Keratinocyte (primary cell): ENCODE measurements at regions not wholly inside any gene's neighbourhood (a gene's known extent, or its start where the extent isn't known, plus 50 kb on each side); places are given as distances from the start of the nearest gene placed in this dataset.

ENCODE experiments used
- DNase-seq: peaks from one replicate; pipeline ENCODE4 v3.0.0-alpha.2; 2011; ENCODE audit warnings: low read depth, missing footprints, low spot score
- FAIRE-seq: peaks from 2 replicates; lab custom pipeline; 2011; peaks lifted over from hg19 to GRCh38; lab: Jason Lieb, UNC
- H2AFZ ChIP-seq: 2 replicates; pipeline ENCODE4 v1.6.0; 2012; ENCODE audit warnings: low read length, control low read depth, inconsistent platforms; ENCODE audit not compliant: control insufficient read depth
- H3K27ac ChIP-seq: 2 replicates; pipeline ENCODE4 v1.5.1; 2011; ENCODE audit warnings: low read length; ENCODE audit not compliant: control insufficient read depth, insufficient read depth
- H3K27me3 ChIP-seq: 3 replicates; pipeline ENCODE4 v1.6.0; 2011; ENCODE audit warnings: low read length; ENCODE audit not compliant: control insufficient read depth, insufficient read depth; ENCODE audit errors: extremely low read depth
- H3K36me3 ChIP-seq, 2 experiments: 2 replicates in 1 of 2; 3 replicates in 1 of 2; pipeline ENCODE4 v1.5.1; 2011; ENCODE audit warnings: low read length in 2 of 2, mild to moderate bottlenecking in 1 of 2; ENCODE audit not compliant: control insufficient read depth in 2 of 2, insufficient read depth in 2 of 2; ENCODE audit errors: extremely low read depth in 1 of 2
- H3K4me1 ChIP-seq: 3 replicates; pipeline ENCODE4 v1.5.1; 2011; ENCODE audit warnings: low read length; ENCODE audit not compliant: control insufficient read depth, insufficient read depth; ENCODE audit errors: extremely low read depth
- H3K4me2 ChIP-seq: 3 replicates; pipeline ENCODE4 v1.6.0; 2011; ENCODE audit warnings: low read depth, low read length; ENCODE audit not compliant: control insufficient read depth, insufficient read depth; ENCODE audit errors: extremely low read depth
- H3K4me3 ChIP-seq, 3 experiments: fragments of 200-600 bp in 1 of 3; sonication (generic) in 1 of 3; 2 replicates in 2 of 3; 3 replicates in 1 of 3; pipeline ENCODE4 v1.5.1; 2011 to 2016; ENCODE audit warnings: low read length in 3 of 3, mild to moderate bottlenecking in 3 of 3, control low read depth in 2 of 3, inconsistent platforms in 1 of 3, low read depth in 1 of 3, mixed read lengths in 1 of 3, mixed run types in 1 of 3, moderate library complexity in 1 of 3; ENCODE audit not compliant: control insufficient read depth in 2 of 3, insufficient read depth in 2 of 3; ENCODE audit errors: extremely low read depth in 1 of 3
- H3K79me2 ChIP-seq: 2 replicates; pipeline ENCODE4 v1.6.0; 2012; ENCODE audit warnings: low read length; ENCODE audit not compliant: control insufficient read depth, insufficient read depth
- H3K9ac ChIP-seq: 3 replicates; pipeline ENCODE4 v1.6.0; 2011; ENCODE audit warnings: low read length; ENCODE audit not compliant: control insufficient read depth, insufficient read depth; ENCODE audit errors: extremely low read depth
- H3K9me1 ChIP-seq: 3 replicates; pipeline ENCODE4 v1.6.0; 2011; ENCODE audit warnings: low read length; ENCODE audit not compliant: control insufficient read depth, insufficient read depth; ENCODE audit errors: extremely low read depth
- H3K9me3 ChIP-seq: 2 replicates; pipeline ENCODE4 v1.5.1; 2012; ENCODE audit warnings: low read depth, low read length; ENCODE audit not compliant: control insufficient read depth
- H4K20me1 ChIP-seq: 3 replicates; pipeline ENCODE4 v1.6.0; 2011; ENCODE audit warnings: low read length; ENCODE audit not compliant: control insufficient read depth, insufficient read depth; ENCODE audit errors: extremely low read depth
- EZH2 ChIP-seq: IDR thresholded peaks from one replicate; pipeline ENCODE4 v1.6.1; 2012; ENCODE audit warnings: inconsistent platforms, mild to moderate bottlenecking, low read length, moderate library complexity
- dilution Hi-C: fragments of 300-500 bp; cut with MboI; formaldehyde crosslinking; loops from one replicate; pipeline ENCODE4 v1.7.0; 2020; ENCODE audit warnings: low sequenced_read_pairs; ENCODE audit not compliant: extremely low pct_ligation_motif_present
- TF ChIP-seq, protein P1 (sequence below), 3 experiments: IDR thresholded peaks in 1 of 3; conservative IDR thresholded peaks in 1 of 3; optimal IDR thresholded peaks in 1 of 3; 2 replicates in 2 of 3; 3 replicates in 1 of 3; pipeline versions ENCODE3 to v1.5.1; 2011; ENCODE audit warnings: low read length in 3 of 3, mild to moderate bottlenecking in 3 of 3, moderate library complexity in 2 of 3, control low read depth in 1 of 3, inconsistent platforms in 1 of 3; ENCODE audit not compliant: insufficient read depth in 2 of 3; ENCODE audit errors: extremely low read depth in 1 of 3

- no peak overlapping the region for H2AFZ ChIP-seq
- no peaks in the 10 kb centered on the region for H3K4me1 ChIP-seq
- no peak overlapping the region for H3K27ac ChIP-seq
- H3K36me3 ChIP-seq: no peaks in the 10 kb centered on the region
- FAIRE-seq: no peak
- no peaks in the 10 kb centered on the region for H4K20me1 ChIP-seq
- no peak for TF ChIP-seq EZH2
- TF ChIP-seq, protein P1, sequence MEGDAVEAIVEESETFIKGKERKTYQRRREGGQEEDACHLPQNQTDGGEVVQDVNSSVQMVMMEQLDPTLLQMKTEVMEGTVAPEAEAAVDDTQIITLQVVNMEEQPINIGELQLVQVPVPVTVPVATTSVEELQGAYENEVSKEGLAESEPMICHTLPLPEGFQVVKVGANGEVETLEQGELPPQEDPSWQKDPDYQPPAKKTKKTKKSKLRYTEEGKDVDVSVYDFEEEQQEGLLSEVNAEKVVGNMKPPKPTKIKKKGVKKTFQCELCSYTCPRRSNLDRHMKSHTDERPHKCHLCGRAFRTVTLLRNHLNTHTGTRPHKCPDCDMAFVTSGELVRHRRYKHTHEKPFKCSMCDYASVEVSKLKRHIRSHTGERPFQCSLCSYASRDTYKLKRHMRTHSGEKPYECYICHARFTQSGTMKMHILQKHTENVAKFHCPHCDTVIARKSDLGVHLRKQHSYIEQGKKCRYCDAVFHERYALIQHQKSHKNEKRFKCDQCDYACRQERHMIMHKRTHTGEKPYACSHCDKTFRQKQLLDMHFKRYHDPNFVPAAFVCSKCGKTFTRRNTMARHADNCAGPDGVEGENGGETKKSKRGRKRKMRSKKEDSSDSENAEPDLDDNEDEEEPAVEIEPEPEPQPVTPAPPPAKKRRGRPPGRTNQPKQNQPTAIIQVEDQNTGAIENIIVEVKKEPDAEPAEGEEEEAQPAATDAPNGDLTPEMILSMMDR (optimal IDR thresholded peaks at IDR 0.05 in 1 of 3, IDR thresholded peaks at IDR 0.05 in 1 of 3, conservative IDR thresholded peaks at IDR 0.05 in 1 of 3; ENCODE audit: extremely low read depth in 1 of 3, insufficient read depth in 2 of 3, low read length in 3 of 3): no peak
- no peak overlapping the region for H3K4me3 ChIP-seq
- no peaks in the 10 kb centered on the region for H3K9me3 ChIP-seq
- H3K4me2 ChIP-seq: no peak overlapping the region
- H3K9ac ChIP-seq: no peak overlapping the region
- no peak for DNase-seq
- no peaks in the 10 kb centered on the region for H3K27me3 ChIP-seq
- dilution Hi-C loops: no loop called here
- no peaks in the 10 kb centered on the region for H3K79me2 ChIP-seq
- H3K9me1 ChIP-seq: no peaks in the 10 kb centered on the region
These were observed 138.9 kb upstream of the SLC13A1 start for GRCh38 chr7:123338688-123339087.

DNA sequence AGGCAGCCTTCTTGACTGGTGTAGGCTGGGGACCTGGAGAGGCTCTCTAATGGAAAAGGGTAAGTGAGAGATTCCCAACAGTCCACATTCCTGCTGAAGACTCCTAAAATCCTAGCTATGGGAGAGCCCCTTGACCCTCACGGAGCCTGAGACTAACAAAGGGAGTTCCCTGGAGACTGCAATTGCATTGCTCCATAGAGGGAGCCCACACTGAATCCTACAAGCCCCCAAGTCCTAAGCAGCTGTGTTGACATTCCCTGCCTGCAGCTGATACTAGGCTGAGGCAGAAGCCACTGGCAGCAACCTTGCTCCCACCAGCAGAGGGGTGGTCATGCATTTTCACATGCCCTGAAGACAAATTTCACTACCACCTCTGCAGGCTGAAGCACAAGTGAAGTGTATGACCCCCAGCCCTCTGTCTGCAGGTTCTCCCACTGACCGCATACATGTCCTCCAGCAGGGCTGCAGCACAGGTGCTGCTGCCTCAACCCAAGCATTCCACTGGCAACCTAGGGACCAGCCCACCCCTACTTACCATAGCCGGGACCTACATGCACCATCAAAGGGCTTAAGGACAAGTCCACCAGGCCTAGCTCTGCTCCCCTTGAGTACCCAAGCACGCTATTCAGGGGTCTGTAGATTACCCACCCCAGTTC lies 130.3 kb upstream of the SLC13A1 start:
- H3K4me1 ChIP-seq: no peaks in the 10 kb centered on the region
- H3K79me2 ChIP-seq: no peaks in the 10 kb centered on the region
- H3K36me3 ChIP-seq: no peaks in the 10 kb centered on the region
- no peak for FAIRE-seq
- H3K9ac ChIP-seq: no peak overlapping the region
- no peak overlapping the region for H3K27ac ChIP-seq
- TF ChIP-seq, protein P1 (optimal IDR thresholded peaks at IDR 0.05 in 1 of 3, IDR thresholded peaks at IDR 0.05 in 1 of 3, conservative IDR thresholded peaks at IDR 0.05 in 1 of 3; ENCODE audit: extremely low read depth in 1 of 3, insufficient read depth in 2 of 3, low read length in 3 of 3): no peak
- no peak for TF ChIP-seq EZH2
- no peak for DNase-seq
- no peak overlapping the region for H2AFZ ChIP-seq
- no peak overlapping the region for H3K4me3 ChIP-seq
- H3K27me3 ChIP-seq: no peaks in the 10 kb centered on the region
- H4K20me1 ChIP-seq: no peaks in the 10 kb centered on the region
- H3K9me1 ChIP-seq: no peaks in the 10 kb centered on the region
- no peaks in the 10 kb centered on the region for H3K9me3 ChIP-seq
- H3K4me2 ChIP-seq: no peak overlapping the region
- dilution Hi-C loops: no loop called here
